Activated CD4-positive, alpha-beta T cell treated with anti-CD3 and anti-CD28 coated beads for 4 hours (primary cell): ENCODE measurements at regions not wholly inside any gene's neighbourhood (a gene's known extent, or its start where the extent isn't known, plus 50 kb on each side); places are given as distances from the start of the nearest gene placed in this dataset.

Source experiments
- DNase-seq, 2 donors: peaks; one replicate each; pipeline ENCODE4 v3.0.0-alpha.2; 2020

- DNase-seq: no peak
Measured at GRCh38 chr11:39288011-39288410, 2171.4 kb downstream of the LRRC4C start.

DNA sequence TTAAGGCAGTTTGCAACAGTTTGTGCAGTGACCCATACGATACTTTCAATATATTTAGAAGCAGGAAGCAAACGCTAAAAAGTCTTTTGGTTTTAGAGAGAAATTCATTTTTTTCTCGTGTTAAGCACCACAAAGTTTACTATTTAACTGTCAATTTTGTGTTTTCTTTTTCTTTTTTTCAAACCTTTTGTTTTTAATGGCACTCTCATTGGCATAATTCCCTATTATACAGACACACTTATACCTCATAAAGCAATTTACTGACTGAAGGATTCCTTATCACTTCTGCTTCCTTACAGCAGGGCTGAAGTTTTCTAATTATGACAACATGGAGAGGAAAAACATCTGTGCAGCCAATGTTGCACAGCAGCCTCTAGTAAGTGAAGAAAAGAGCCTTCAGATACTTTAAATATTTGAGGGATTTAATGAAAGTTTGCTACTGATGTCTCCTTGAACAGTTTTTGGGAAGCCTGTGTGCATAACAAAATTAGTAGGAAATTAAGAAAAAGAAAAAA is 2191.2 kb downstream of the LRRC4C start:
- no peak for DNase-seq

DNA sequence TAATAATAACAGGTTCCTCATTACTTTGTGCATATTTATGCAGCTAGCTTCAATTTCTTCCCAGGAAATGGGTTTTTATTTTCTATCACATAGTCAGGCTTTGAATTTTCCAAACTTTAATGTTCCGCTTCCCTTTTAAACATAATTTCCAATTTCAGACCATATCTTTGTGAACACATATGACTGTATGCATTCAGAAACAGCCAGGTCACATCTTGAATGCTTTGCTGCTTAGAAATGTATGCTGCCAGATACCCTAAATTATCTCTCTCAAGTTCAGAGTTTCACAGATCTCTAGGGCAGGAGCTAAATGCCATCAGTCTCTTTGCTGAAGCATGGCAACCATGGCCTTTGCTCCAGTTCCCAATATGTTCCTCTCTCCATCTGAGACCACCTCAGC is 2203.8 kb downstream of the LRRC4C start:
- DNase-seq: no peak

- no peak for DNase-seq
Measured at GRCh38 chr11:39249566-39250365, 2209.7 kb downstream of the LRRC4C start.

DNA sequence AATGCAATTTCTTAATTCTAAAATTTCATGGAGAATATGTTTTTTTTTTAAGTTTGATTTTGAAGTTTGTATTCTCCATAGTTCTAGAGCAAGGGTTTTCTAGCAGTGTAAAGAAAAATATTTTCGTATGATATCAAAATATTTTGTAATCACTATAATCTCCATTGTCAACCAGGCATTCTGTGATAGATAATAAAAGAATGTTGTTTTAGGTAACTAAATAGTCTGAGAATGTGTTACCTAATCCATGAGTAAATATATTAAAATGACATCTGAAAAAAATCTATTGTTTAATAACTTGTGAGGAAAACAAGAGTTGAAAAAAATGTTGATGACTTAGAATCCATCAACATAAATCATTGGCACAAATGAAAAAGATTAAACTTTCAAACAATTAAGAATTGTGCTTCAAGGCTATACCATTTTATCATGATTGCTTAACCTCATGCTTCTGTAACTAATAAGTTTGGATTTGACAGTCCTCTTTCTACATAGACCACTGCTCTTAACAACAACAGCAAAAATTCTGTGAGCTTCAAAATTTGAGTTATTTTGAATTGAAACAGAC is 2211.8 kb downstream of the LRRC4C start:
- DNase-seq: no peak

DNA sequence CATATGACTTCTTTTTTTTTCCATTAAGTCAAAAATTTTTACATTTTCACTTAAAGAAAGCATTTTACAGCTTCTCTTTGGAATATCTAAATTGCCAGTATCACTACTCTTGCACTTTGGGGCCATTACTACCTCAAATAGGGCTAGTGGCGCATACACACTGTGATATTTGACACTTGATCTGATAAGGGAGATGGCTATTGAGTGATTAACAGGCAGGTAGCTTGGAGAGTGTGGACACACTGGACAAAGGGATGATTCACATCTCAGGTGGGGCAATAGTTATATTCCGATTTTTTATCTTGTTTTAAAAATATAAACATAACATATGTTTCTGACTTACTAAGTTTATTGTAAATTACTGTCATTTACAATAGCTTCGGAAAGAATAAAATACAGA is 2219.9 kb downstream of the LRRC4C start:
- DNase-seq: no peak

DNA sequence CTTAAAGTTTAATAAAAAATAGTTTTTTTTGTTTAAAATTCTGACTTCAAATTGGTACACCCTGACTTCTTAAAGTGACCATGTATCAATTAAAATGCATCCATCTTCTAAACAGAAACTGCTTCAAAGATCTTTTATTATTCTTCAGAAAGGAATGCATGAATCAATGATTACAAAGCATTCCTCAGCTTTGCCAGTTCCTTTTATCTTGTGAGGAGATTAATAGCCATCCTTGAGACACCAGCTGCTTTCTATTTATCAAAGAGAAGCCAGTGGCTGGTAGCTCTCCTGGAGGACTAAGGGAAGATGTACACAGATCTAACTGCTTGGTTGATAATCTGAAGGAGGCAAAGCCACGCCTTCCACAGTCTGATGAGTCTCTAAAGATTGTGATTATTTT is 2222.5 kb downstream of the LRRC4C start:
- no peak for DNase-seq

- no peak for DNase-seq
Measured at GRCh38 chr11:39221550-39222138, 2237.8 kb downstream of the LRRC4C start.

GRCh38 chr11:39220501-39221230 is 2238.8 kb downstream of the LRRC4C start:
- no peak for DNase-seq

DNA sequence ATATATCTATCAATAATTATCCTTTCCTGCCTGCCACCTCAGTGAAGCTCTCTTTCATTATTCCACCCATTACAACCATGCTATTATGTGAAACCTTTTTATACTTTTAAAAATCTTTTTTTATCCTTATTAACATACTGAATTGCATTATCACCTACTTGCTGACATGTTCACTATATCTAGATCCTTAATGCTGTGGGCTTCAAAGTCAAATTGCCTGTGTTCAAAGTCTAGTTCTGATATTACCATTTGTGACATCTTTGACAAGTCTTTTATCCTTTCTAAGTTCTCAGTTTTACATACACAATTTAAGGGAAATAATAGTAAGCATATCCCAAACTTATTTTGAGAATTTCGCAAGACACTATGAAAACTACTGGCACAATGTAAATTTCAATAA is 2239.4 kb downstream of the LRRC4C start:
- DNase-seq: no peak

DNA sequence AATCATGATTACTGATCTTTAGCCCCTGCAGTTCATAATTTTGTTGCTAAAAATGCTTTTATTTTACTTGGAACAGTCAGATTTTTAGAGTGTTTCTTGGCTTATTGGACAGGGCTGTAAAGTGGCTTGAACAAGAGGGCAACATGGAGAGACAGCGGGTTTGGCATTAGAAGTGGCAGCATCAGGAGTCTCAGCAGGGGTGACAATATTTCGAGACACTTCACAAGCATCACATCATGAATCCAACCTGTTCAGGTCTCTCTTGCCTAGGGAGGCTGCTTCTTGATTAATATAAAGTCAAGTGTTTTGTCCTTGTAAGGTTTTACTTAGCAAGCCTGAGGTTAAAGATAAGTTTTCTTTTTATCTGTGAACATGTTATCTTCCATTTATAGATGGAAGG is 2249.5 kb downstream of the LRRC4C start:
- no peak for DNase-seq

- no peak for DNase-seq
Measured at GRCh38 chr11:39205236-39205995, 2254.0 kb downstream of the LRRC4C start.

GRCh38 chr11:39192671-39193070 is 2266.8 kb downstream of the LRRC4C start:
- no peak for DNase-seq

- DNase-seq: no peak
Measured at GRCh38 chr11:39190751-39191150, 2268.7 kb downstream of the LRRC4C start.

DNA sequence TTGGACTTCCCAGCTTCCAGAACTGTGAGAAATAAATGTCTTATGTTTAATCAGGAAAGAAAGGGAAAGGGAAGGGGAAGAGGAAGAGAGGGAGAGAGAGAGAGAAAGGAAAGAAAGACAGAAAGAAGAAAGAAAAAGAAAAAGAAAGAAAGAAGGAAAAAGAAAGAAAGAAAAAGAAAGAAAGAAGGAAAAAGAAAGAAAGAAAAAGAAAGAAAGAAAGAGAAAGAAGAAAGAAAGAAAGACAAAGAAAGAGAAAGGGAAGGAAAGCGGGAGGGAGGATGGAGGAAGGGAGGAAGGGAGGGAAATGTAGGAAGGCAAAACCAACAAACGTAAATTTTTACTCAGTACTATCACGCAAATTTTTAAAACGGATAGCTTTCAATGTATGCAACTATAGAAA is 2281.8 kb downstream of the LRRC4C start:
- no peak for DNase-seq

DNA sequence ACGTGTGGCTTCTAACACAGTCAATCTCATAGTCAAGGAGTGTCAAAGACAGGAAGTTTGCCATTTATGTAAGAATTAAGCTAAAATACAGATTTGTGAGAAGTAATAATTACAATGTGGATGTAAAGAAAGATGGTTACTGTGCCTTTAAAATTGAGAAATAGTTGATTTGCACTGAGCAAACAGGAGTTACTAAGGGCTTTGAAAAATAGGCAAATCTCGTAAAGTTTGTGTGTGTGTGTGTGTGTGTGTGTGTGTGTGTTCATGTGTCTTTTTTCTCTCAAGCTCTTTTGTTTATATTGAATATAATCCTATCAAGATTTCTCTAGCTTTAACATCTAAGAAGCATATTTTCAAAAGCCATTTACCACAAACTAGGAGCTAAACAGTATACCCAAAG is 2284.5 kb downstream of the LRRC4C start:
- no peak for DNase-seq

DNA sequence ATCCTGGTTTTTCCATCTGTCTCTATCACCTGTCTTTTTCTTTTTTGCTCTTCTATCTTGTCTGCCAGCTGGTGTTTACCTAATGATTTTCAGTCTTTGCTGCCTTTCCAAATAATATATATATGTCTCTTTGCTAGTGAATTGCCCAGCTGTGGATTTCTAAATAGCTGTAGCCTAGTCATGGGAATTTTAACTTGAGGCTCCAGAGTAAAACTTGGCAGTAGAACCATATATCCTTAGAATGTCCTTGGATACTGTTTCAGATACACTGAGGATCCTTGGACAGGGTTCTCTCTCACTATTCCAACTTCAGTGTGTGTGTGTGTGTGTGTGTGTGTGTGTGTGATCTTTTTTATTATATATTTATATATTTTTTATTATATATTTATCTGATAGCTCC is 2285.3 kb downstream of the LRRC4C start:
- DNase-seq: no peak

DNA sequence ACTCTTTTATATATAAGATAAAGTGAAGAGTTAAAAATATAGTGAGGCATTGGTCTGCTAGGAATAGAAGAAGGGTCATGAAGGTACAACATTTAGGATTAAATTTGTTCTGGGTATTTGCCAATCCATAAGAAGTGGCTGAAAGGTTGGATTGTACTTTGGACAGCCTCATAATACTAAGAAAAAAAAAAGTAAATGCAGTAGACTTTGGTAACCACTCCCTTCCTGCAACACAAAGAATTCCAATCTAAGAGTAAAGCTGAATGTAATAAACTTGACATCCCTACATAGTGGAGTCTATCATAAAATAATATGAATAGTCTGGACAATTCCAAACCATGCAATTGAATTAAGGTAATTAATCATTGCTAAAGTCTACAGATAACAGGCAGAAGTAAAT is 2294.4 kb downstream of the LRRC4C start:
- DNase-seq: no peak

DNA sequence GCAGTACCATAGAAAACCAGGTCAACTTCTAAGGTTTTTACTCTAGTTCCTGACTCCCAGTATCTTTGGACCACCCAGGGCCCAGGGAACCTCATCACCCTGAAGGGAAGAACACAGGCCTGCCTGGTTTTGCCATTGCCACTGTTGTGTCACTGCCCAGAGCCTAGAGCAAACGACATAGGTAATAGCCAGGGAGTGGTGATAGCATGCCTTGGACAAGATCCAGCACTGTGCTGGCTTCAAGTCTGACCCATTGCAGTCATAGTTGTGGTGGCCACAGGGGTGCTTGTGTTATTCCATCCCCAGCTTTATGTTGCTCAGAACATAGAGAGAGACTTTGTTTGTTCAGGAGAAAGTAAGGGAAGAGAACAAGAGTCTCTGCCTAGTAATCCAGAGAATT is 2310.2 kb downstream of the LRRC4C start:
- no peak for DNase-seq

GRCh38 chr11:39145346-39145745 is 2314.1 kb downstream of the LRRC4C start:
- DNase-seq: no peak

- DNase-seq: no peak
Measured at GRCh38 chr11:39144351-39145130, 2314.9 kb downstream of the LRRC4C start.

- DNase-seq: no peak
Measured at GRCh38 chr11:39139581-39139980, 2319.9 kb downstream of the LRRC4C start.
